ENCODE measurements at regions not wholly inside any gene's neighbourhood (a gene's known extent, or its start where the extent isn't known, plus 50 kb on each side); places are given as distances from the start of the nearest gene placed in this dataset.

DNA sequence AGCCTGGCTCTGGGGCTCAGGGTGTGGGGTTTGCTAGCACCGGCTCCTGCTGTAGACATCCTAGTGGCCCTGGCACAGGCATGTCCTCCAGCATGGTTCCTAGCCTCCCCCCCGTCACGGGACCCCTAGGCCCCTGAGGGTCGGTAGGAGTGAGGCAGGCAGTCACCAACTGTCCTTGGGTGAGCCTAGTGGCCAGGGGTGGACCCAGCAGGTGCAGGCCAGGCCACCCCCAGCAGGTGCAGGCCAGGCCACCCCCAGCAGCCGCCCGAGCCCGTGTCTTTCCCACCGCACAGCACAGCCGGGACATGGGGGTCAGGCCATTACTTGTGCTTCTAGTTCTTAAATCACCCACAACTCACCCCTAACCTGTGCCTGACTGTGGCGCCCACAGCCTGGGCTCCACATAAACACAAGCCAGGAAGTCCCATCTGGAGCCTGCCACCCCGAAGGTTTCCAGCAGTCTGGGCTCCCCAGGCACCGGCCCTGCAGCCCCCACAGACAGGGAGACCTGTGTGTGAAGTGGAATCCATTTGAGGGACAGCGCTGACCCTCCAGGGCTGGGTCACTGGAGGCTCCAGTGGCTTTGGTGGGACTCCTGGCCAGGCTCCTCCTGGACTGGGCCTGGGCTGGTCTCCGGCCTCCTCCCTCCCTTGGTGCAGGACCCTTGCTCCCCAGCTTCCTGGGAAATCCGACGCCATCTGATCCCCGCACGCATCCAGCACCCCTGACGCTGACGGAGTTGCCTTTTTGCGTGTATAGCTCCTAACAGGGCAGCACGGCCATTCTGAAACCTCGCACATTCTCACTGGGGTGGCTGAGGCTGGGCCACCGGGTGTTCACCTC is 114.1 kb upstream of the LPCAT1 start:
- H3K36me3 ChIP-seq (ENCODE audit: control insufficient read depth in 2 of 2, insufficient read depth in 2 of 2, low read length in 1 of 2), result no peaks in the 10 kb centered on the region
- H2AFZ ChIP-seq (ENCODE audit: control insufficient read depth, low read depth, low read length), result no peak overlapping the region
- H4K20me1 ChIP-seq (ENCODE audit: control insufficient read depth, insufficient read depth), result no peaks in the 10 kb centered on the region
- FAIRE-seq (no peak), ATAC-seq (no peak), DNase-seq (ENCODE audit: low read depth, low spot score) (no peak)
- H3K4me3 ChIP-seq, result no peak overlapping the region
- peaks cover 1% of the 10 kb centered on the region; the same call in 1 of the 2 replicates for H3K79me2 ChIP-seq (ENCODE audit: control insufficient read depth, insufficient read depth, low read length)
- 61% methylated on average over 21 of the region's 24 CpGs for WGBS (ENCODE audit: insufficient coverage, insufficient replicate concordance, low lambda C conversion rate, missing lambda C conversion rate)
- no peak overlapping the region for H3K27ac ChIP-seq (ENCODE audit: control insufficient read depth, insufficient read depth)
- no peak for TF ChIP-seq CREB1 (IDR thresholded peaks at IDR 0.05; ENCODE audit: low read depth)
- no peak for TF ChIP-seq E2F4 (IDR thresholded peaks at IDR 0.05; ENCODE audit: low read depth, low read length)
- no peak for TF ChIP-seq MXI1 (IDR thresholded peaks at IDR 0.05; ENCODE audit: low read depth, low read length)
- TF ChIP-seq ZNF274 (IDR thresholded peaks at IDR 0.05; ENCODE audit: insufficient read depth, insufficient read length), result no peak
- TF ChIP-seq GABPA (IDR thresholded peaks at IDR 0.05; ENCODE audit: low read depth), result no peak
- no peak for TF ChIP-seq RBBP5 (conservative IDR thresholded peaks at IDR 0.05)
- TF ChIP-seq KDM1A (IDR thresholded peaks at IDR 0.05; ENCODE audit: borderline replicate concordance), result no peak
- no peak for TF ChIP-seq RFX5 (IDR thresholded peaks at IDR 0.05; ENCODE audit: low read depth, low read length)
- no peak for TF ChIP-seq JUND (IDR thresholded peaks at IDR 0.05; ENCODE audit: low read depth, low read length)
- TF ChIP-seq, protein P1, sequence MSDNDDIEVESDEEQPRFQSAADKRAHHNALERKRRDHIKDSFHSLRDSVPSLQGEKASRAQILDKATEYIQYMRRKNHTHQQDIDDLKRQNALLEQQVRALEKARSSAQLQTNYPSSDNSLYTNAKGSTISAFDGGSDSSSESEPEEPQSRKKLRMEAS (IDR thresholded peaks at IDR 0.05; ENCODE audit: low read depth, low read length), result no peak
- no peak for TF ChIP-seq RELA (IDR thresholded peaks at IDR 0.05; ENCODE audit: borderline replicate concordance, partially characterized antibody)
- TF ChIP-seq YY1 (IDR thresholded peaks at IDR 0.05; ENCODE audit: low read depth, low read length), result no peak
- TF ChIP-seq CREM (IDR thresholded peaks at IDR 0.05; ENCODE audit: low read depth), result no peak
- no peak for TF ChIP-seq BMI1 (IDR thresholded peaks at IDR 0.05; ENCODE audit: borderline replicate concordance)
- TF ChIP-seq RB1 (IDR thresholded peaks at IDR 0.05; ENCODE audit: borderline replicate concordance), result no peak
- TF ChIP-seq CBX3 (IDR thresholded peaks at IDR 0.05; ENCODE audit: borderline replicate concordance, low read depth), result no peak
- no peak for TF ChIP-seq NBN (IDR thresholded peaks at IDR 0.05)
- no peaks in the 10 kb centered on the region; a peak in 1 of 4 replicates for H3K27me3 ChIP-seq (replicated peaks in 1 of 2; ENCODE audit: control insufficient read depth in 2 of 2, insufficient read depth in 2 of 2, low read length in 1 of 2)
- no peak overlapping the region for H3K4me2 ChIP-seq (ENCODE audit: control insufficient read depth, insufficient read depth)
- intact Hi-C loops (cut with micrococcal nuclease; ENCODE audit: unreplicated experiment) (no loop called here), in situ Hi-C loops (cut with MboI) (no loop called here)
- ChIA-PET CTCF (no interaction called here), RAD21 (ENCODE audit: unreplicated experiment) (no interaction called here), POLR2A (no interaction called here), SMC1A (ENCODE audit: uncharacterized antibody, unreplicated experiment) (no interaction called here)
- H3K9me3 ChIP-seq (replicated peaks; ENCODE audit: control insufficient read depth, insufficient read depth, low read length), result no peaks in the 10 kb centered on the region
- H3K9ac ChIP-seq (ENCODE audit: control insufficient read depth, insufficient read depth, low read length), result no peak overlapping the region
- no TSS peak for BruUV-seq (replicated peaks)
- peaks cover 5% of the 10 kb centered on the region for H3K4me1 ChIP-seq (ENCODE audit: control insufficient read depth, insufficient read depth, low read length)

All from GM12878 (cell line).